Uterus (tissue), 3 donors: ENCODE measurements at regions not wholly inside any gene's neighbourhood (a gene's known extent, or its start where the extent isn't known, plus 50 kb on each side); places are given as distances from the start of the nearest gene placed in this dataset.
"Not testable (repeated sequence)": the region's sequence is repeated elsewhere in the genome, so short reads cannot be mapped to it uniquely, and the experiment has no call there.

ENCODE experiments used
- DNase-seq, 2 donors: peaks; one replicate each; pipeline ENCODE4 v3.0.0-alpha.2; 2019 to 2020
- H3K27ac ChIP-seq, 2 donors: fragments of 200-600 bp; sonication (generic); 1 replicate in 1 of 2; 2 replicates in 1 of 2; pipeline ENCODE4 v1.5.1; 2016 to 2018
- H3K27me3 ChIP-seq, 2 donors: fragments of 200-600 bp; sonication (generic); one replicate each; pipeline ENCODE4 v1.5.1; 2018 to 2019; ENCODE audit warnings: control low read depth in 1 of 2
- H3K36me3 ChIP-seq, 2 donors: fragments of 200-600 bp; sonication (generic); one replicate each; pipeline ENCODE4 v1.5.1; 2019; ENCODE audit warnings: control low read depth in 1 of 2
- H3K4me1 ChIP-seq, 2 donors: fragments of 200-600 bp; sonication (generic); one replicate each; pipeline ENCODE4 v1.5.1; 2018 to 2019; ENCODE audit warnings: control low read depth in 1 of 2
- H3K4me3 ChIP-seq, 2 donors: fragments of 200-600 bp; sonication (generic); 1 replicate in 1 of 2; 2 replicates in 1 of 2; pipeline ENCODE4 v1.5.1; 2018 to 2019; ENCODE audit warnings: mild to moderate bottlenecking in 1 of 2
- H3K9me3 ChIP-seq, 2 donors: fragments of 200-600 bp; sonication (generic); one replicate each; pipeline ENCODE4 v1.5.1; 2019; ENCODE audit warnings: control low read depth in 1 of 2
- POLR2A ChIP-seq, 2 donors: fragments of 450-650 bp; IDR thresholded peaks; one replicate each; pipeline ENCODE4 v1.6.1; 2016; ENCODE audit warnings: antibody characterized with exemption in 2 of 2, mild to moderate bottlenecking in 1 of 2, moderate library complexity in 1 of 2
- intact Hi-C: fragments of 100-400 bp; cut with DNase I; formaldehyde crosslinking; loops from one replicate; pipeline ENCODE4 v1.15.1; 2023; ENCODE audit warnings: low total_unique reads
- TF ChIP-seq, protein P1 (sequence below), 4 experiments: fragments of 200-600 bp in 2 of 4; fragments of 450-650 bp in 2 of 4; sonication (generic) in 2 of 4; IDR thresholded peaks; one replicate each; pipeline ENCODE4 v1.5.1; 2016 to 2019; ENCODE audit warnings: antibody characterized with exemption in 4 of 4, mild to moderate bottlenecking in 2 of 4, moderate library complexity in 1 of 4
- donor health status: DM: yes; HTN: yes; CAD: no.

DNA sequence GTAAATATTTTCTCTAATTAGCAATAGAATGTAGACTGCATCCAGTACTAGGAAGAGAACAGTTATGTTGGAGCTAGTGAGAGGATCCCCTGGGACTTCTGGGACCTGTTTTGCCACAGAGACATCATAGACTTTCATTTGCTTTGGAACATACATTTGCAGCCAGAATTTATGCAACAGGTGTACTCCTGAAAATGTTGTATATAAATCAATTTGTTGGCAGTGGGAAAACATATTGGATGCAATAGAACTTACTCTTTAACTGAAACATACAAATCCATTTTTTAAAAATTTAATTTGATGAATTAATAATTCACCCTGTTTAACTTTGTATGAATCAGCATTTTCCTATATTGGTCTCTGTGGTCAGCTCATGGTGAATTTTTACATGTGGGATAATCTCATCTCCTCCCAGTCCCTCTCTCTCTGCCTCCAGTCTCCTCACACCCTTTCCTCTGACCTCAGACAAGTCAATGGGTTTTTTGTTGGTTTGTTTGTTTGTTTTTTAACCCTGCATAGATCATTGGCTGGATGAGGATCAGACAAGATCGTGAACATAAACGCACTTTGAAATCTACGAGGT, 263.0 kb downstream of the LPIN1 start:
- no peak for TF ChIP-seq POLR2A (IDR thresholded peaks at IDR 0.05)
- intact Hi-C loops: no loop called here

DNA sequence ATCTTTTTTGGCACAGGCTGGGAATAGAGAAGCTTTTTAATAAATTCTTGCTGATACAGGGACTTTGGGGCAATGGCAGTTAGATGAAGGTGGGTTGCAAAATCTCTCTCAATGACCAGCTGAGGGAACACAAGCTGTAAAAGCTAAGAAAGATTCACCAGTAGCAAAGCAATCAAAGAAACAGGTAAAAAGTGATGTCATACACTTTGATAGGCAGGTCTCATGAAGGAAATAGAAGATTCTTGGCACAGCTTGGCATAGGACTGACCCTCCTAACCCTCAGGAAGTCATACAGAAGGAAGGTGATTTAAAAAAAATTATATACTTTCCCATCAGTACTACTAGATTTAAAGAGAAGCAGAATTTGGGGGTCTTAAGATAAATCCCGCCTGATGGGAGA, 263.6 kb downstream of the LPIN1 start:
- Histone ChIP-seq H3K4me1 (no peaks in the 10 kb centered on the region), H3K9me3 (no peaks in the 10 kb centered on the region), H3K27ac (no peak overlapping the region), H3K27me3 (no peaks in the 10 kb centered on the region), H3K4me3 (no peak overlapping the region), H3K36me3 (no peaks in the 10 kb centered on the region)
- intact Hi-C loops: no loop called here
- TF ChIP-seq, protein P1, sequence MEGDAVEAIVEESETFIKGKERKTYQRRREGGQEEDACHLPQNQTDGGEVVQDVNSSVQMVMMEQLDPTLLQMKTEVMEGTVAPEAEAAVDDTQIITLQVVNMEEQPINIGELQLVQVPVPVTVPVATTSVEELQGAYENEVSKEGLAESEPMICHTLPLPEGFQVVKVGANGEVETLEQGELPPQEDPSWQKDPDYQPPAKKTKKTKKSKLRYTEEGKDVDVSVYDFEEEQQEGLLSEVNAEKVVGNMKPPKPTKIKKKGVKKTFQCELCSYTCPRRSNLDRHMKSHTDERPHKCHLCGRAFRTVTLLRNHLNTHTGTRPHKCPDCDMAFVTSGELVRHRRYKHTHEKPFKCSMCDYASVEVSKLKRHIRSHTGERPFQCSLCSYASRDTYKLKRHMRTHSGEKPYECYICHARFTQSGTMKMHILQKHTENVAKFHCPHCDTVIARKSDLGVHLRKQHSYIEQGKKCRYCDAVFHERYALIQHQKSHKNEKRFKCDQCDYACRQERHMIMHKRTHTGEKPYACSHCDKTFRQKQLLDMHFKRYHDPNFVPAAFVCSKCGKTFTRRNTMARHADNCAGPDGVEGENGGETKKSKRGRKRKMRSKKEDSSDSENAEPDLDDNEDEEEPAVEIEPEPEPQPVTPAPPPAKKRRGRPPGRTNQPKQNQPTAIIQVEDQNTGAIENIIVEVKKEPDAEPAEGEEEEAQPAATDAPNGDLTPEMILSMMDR (IDR thresholded peaks at IDR 0.05): no peak
- no peak for TF ChIP-seq POLR2A (IDR thresholded peaks at IDR 0.05)
- no peak for DNase-seq

More for the DNA sequence above, 263.0 kb downstream of the LPIN1 start:
- Histone ChIP-seq H3K36me3 (no peaks in the 10 kb centered on the region), H3K4me3 (no peak overlapping the region), H3K27ac (no peak overlapping the region), H3K4me1 (no peaks in the 10 kb centered on the region), H3K9me3 (no peaks in the 10 kb centered on the region), H3K27me3 (no peaks in the 10 kb centered on the region)
- no peak for DNase-seq

DNA sequence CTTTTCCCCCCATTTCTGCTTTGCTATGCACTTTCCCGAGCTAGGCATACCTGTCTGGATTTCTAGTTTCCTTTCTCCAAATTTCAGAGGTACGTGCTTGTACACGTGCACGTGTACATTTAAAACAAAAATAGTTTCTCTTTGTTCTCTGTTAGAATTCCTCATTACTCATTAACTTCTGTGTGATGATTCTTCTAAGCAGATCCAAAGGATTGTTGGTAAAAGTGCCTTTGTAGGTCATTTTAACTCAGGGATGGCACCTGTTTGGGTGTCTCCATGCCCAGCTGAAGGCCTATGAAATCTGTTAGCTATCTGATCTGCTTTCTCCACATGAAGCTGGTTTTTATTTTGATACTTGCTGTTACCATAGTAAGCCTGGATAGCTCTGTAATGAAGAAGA, 264.3 kb downstream of the LPIN1 start:
- H3K9me3 ChIP-seq: no peaks in the 10 kb centered on the region
- no peaks in the 10 kb centered on the region for H3K27me3 ChIP-seq
- no peak for TF ChIP-seq POLR2A (IDR thresholded peaks at IDR 0.05)
- TF ChIP-seq, protein P1 (IDR thresholded peaks at IDR 0.05): no peak
- no peak for DNase-seq
- no peaks in the 10 kb centered on the region for H3K36me3 ChIP-seq
- no peak overlapping the region for H3K27ac ChIP-seq
- intact Hi-C loops: no loop called here
- no peaks in the 10 kb centered on the region for H3K4me1 ChIP-seq
- H3K4me3 ChIP-seq: no peak overlapping the region

GRCh38 chr2:12014088-12014960, 267.9 kb downstream of the LPIN1 start:
- no peak for DNase-seq
- no peaks in the 10 kb centered on the region for H3K4me1 ChIP-seq
- H3K27me3 ChIP-seq: no peaks in the 10 kb centered on the region
- TF ChIP-seq POLR2A (IDR thresholded peaks at IDR 0.05): no peak
- TF ChIP-seq, protein P1 (IDR thresholded peaks at IDR 0.05): no peak
- no peak overlapping the region for H3K4me3 ChIP-seq
- no peaks in the 10 kb centered on the region for H3K36me3 ChIP-seq
- H3K27ac ChIP-seq: no peak overlapping the region
- no peaks in the 10 kb centered on the region for H3K9me3 ChIP-seq
- intact Hi-C loops: no loop called here

GRCh38 chr2:12017499-12018157, 271.2 kb downstream of the LPIN1 start:
- Histone ChIP-seq H3K27ac (no peak overlapping the region), H3K4me1 (no peaks in the 10 kb centered on the region), H3K4me3 (no peak overlapping the region), H3K9me3 (no peaks in the 10 kb centered on the region), H3K36me3 (no peaks in the 10 kb centered on the region), H3K27me3 (no peaks in the 10 kb centered on the region)
- intact Hi-C loops: no loop called here
- TF ChIP-seq, protein P1 (IDR thresholded peaks at IDR 0.05): no peak
- no peak for TF ChIP-seq POLR2A (IDR thresholded peaks at IDR 0.05)
- DNase-seq: no peak

DNA sequence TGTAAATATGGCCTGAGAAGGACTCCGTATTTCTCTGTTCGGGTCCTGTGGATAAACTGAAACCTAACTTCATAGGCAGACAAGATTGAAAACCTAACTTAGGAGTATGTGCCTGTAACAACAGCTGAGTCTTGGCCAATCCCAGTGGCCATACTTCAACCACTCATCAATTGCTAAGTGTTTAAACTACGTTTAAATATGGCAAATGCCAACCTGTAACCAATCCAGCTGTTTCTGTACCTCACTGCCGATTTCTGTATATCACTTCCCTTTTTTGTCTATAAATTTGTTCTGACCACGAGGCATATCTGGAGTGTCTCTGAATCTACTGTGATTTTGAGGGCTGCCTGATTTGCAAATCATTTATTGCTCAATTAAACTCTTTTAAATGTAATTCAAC, 272.3 kb downstream of the LPIN1 start:
- H3K36me3 ChIP-seq, DNase-seq, intact Hi-C loops, H3K9me3 ChIP-seq, H3K27ac ChIP-seq, H3K4me3 ChIP-seq, H3K27me3 ChIP-seq, H3K4me1 ChIP-seq: not testable (repeated sequence)
